H1 (cell line): ENCODE measurements at regions not wholly inside any gene's neighbourhood (a gene's known extent, or its start where the extent isn't known, plus 50 kb on each side); places are given as distances from the start of the nearest gene placed in this dataset.

ENCODE experiments used
- CTCF ChIA-PET: fragments of 300-600 bp; sonication (Branson Sonifier 250); formaldehyde crosslinking; loops from one replicate; lab custom pipeline; 2021; ENCODE audit not compliant: partially characterized antibody; lab: Charles Lee
- POLR2A ChIA-PET: fragments of 300-600 bp; sonication (Branson Sonifier 250); formaldehyde crosslinking; loops from one replicate; lab custom pipeline; 2021; ENCODE audit warnings: inconsistent platforms; ENCODE audit not compliant: partially characterized antibody; lab: Charles Lee
- DNase-seq, 2 experiments: peaks; one replicate each; pipeline versions ENCODE4 v3.0.0 to v3.0.0-alpha.2; 2010 to 2022; ENCODE audit warnings: low spot score in 2 of 2, low read depth in 1 of 2, mixed read lengths in 1 of 2
- FAIRE-seq: peaks from 2 replicates; lab custom pipeline; 2011; peaks lifted over from hg19 to GRCh38; lab: Jason Lieb, UNC
- H2AFZ ChIP-seq: 2 replicates; pipeline ENCODE4 v1.8.1; 2012; ENCODE audit warnings: low read length, inconsistent platforms
- H2AK5ac ChIP-seq: 2 replicates; pipeline ENCODE4 v1.6.1; 2013; ENCODE audit warnings: low read depth, low read length
- H2BK120ac ChIP-seq: replicated peaks from 2 replicates; pipeline ENCODE3; 2013; ENCODE audit warnings: low read depth, low read length, inconsistent platforms
- H2BK12ac ChIP-seq: 2 replicates; pipeline ENCODE4 v1.6.1; 2013; ENCODE audit warnings: low read depth, low read length
- H2BK15ac ChIP-seq: 2 replicates; pipeline ENCODE4 v1.6.1; 2013; ENCODE audit warnings: low read length
- H2BK20ac ChIP-seq: 2 replicates; pipeline ENCODE4 v1.6.1; 2013; ENCODE audit warnings: low read length
- H2BK5ac ChIP-seq: 2 replicates; pipeline ENCODE4 v1.6.1; 2013; ENCODE audit warnings: low read depth, low read length
- H3K14ac ChIP-seq: 2 replicates; pipeline ENCODE4 v1.6.1; 2013; ENCODE audit warnings: inconsistent platforms; ENCODE audit not compliant: insufficient read length
- H3K18ac ChIP-seq: 2 replicates; pipeline ENCODE4 v1.6.1; 2013; ENCODE audit warnings: low read length; ENCODE audit errors: extremely low read depth
- H3K23ac ChIP-seq: 2 replicates; pipeline ENCODE4 v1.6.1; 2013; ENCODE audit warnings: inconsistent platforms; ENCODE audit not compliant: insufficient read length
- H3K23me2 ChIP-seq: 2 replicates; pipeline ENCODE4 v1.6.1; 2013; ENCODE audit warnings: low read depth, low read length
- H3K27ac ChIP-seq: 2 replicates; pipeline ENCODE4 v1.6.1; 2011; ENCODE audit warnings: low read depth, low read length, inconsistent platforms
- H3K27me3 ChIP-seq, 4 experiments: replicated peaks in 1 of 4; 1 replicate in 1 of 4; 2 replicates in 3 of 4; pipeline versions ENCODE4 v1.6.1 to v1.8.1; 2011 to 2013; ENCODE audit warnings: low read length in 3 of 4, mild to moderate bottlenecking in 3 of 4, inconsistent platforms in 2 of 4, mixed read lengths in 2 of 4, moderate library complexity in 1 of 4; ENCODE audit not compliant: control insufficient read depth in 3 of 4, insufficient read depth in 3 of 4; ENCODE audit errors: extremely low read depth in 1 of 4
- H3K36me3 ChIP-seq, 4 experiments: 2 replicates each; pipeline versions ENCODE4 v1.6.1 to v1.8.1; 2011 to 2013; ENCODE audit warnings: mild to moderate bottlenecking in 4 of 4, low read length in 3 of 4, moderate library complexity in 2 of 4, control low read depth in 1 of 4, inconsistent platforms in 1 of 4; ENCODE audit not compliant: insufficient read depth in 4 of 4, control insufficient read depth in 2 of 4
- H3K4ac ChIP-seq: replicated peaks from 2 replicates; pipeline ENCODE3; 2013; ENCODE audit warnings: low read length, low read depth, mixed read lengths, inconsistent platforms; ENCODE audit not compliant: insufficient read length
- H3K4me1 ChIP-seq, 4 experiments: replicated peaks in 1 of 4; 1 replicate in 1 of 4; 2 replicates in 3 of 4; pipeline versions ENCODE4 v1.6.1 to v1.8.1; 2011 to 2013; ENCODE audit warnings: low read length in 3 of 4, inconsistent platforms in 2 of 4, mixed read lengths in 1 of 4; ENCODE audit not compliant: insufficient read depth in 4 of 4, control insufficient read depth in 3 of 4
- H3K4me2 ChIP-seq, 2 experiments: 2 replicates each; pipeline versions ENCODE4 v1.6.1 to v1.8.1; 2011 to 2013; ENCODE audit warnings: low read depth in 2 of 2, low read length in 2 of 2, control low read depth in 1 of 2, inconsistent platforms in 1 of 2, mild to moderate bottlenecking in 1 of 2; ENCODE audit not compliant: insufficient read depth in 1 of 2
- H3K4me3 ChIP-seq, 4 experiments: fragments of 200-600, 300-600 bp in 1 of 4; sonication (generic), shearing (Covaris generic), sonication (Bioruptor Twin) in 1 of 4; 2 replicates each; pipeline versions ENCODE4 v1.5.1 to v1.8.1; 2011 to 2016; ENCODE audit warnings: low read length in 4 of 4, low read depth in 3 of 4, control low read depth in 2 of 4, inconsistent platforms in 2 of 4, mild to moderate bottlenecking in 2 of 4, mixed read lengths in 1 of 4, moderate library complexity in 1 of 4; ENCODE audit not compliant: insufficient read depth in 2 of 4; ENCODE audit errors: extremely low read depth in 1 of 4
- H3K56ac ChIP-seq: replicated peaks from 2 replicates; pipeline ENCODE3; 2013; ENCODE audit warnings: low read depth, mild to moderate bottlenecking, mixed read lengths, low read length, inconsistent platforms; ENCODE audit not compliant: insufficient read length
- H3K79me1 ChIP-seq: 2 replicates; pipeline ENCODE4 v1.6.1; 2013; ENCODE audit warnings: low read depth, low read length, control low read depth
- H3K79me2 ChIP-seq, 2 experiments: 2 replicates each; pipeline versions ENCODE4 v1.6.1 to v1.8.1; 2012 to 2013; ENCODE audit warnings: low read length in 2 of 2, mild to moderate bottlenecking in 2 of 2, inconsistent platforms in 1 of 2; ENCODE audit not compliant: insufficient read depth in 2 of 2, control insufficient read depth in 1 of 2
- H3K9ac ChIP-seq, 4 experiments: replicated peaks in 1 of 4; 1 replicate in 1 of 4; 2 replicates in 3 of 4; pipeline versions ENCODE4 v1.6.1 to v1.8.1; 2011 to 2013; ENCODE audit warnings: low read depth in 3 of 4, low read length in 3 of 4, control low read depth in 2 of 4, mild to moderate bottlenecking in 2 of 4, moderate library complexity in 2 of 4, inconsistent platforms in 1 of 4; ENCODE audit errors: extremely low read depth in 1 of 4
- H3K9me3 ChIP-seq, 2 experiments: 2 replicates each; pipeline versions ENCODE4 v1.6.1 to v1.8.1; 2012 to 2013; ENCODE audit warnings: mild to moderate bottlenecking in 2 of 2, moderate library complexity in 2 of 2, control low read depth in 1 of 2, inconsistent platforms in 1 of 2, low read depth in 1 of 2, low read length in 1 of 2, mixed read lengths in 1 of 2; ENCODE audit not compliant: insufficient read depth in 2 of 2
- H4K20me1 ChIP-seq, 2 experiments: replicated peaks in 1 of 2; 2 replicates each; pipeline versions ENCODE3 to v1.8.1; 2011 to 2013; ENCODE audit warnings: inconsistent platforms in 2 of 2, low read length in 2 of 2, mild to moderate bottlenecking in 1 of 2; ENCODE audit not compliant: insufficient read depth in 2 of 2, control insufficient read depth in 1 of 2
- H4K5ac ChIP-seq: 2 replicates; pipeline ENCODE4 v1.6.1; 2013; ENCODE audit warnings: low read length, low read depth, mixed read lengths, inconsistent platforms; ENCODE audit not compliant: insufficient read length
- H4K8ac ChIP-seq: 2 replicates; pipeline ENCODE4 v1.8.0; 2013; ENCODE audit warnings: mild to moderate bottlenecking, moderate library complexity, low read length, inconsistent platforms; ENCODE audit not compliant: insufficient read depth; ENCODE audit errors: extremely low read depth
- H4K91ac ChIP-seq: replicated peaks from 2 replicates; pipeline ENCODE3; 2013; ENCODE audit warnings: low read length, mixed read lengths, inconsistent platforms; ENCODE audit not compliant: insufficient read length
- JUND ChIP-seq: IDR thresholded peaks from 2 replicates; pipeline ENCODE4 v1.6.1; 2011; ENCODE audit warnings: mild to moderate bottlenecking, improper control_type of control experiment, low read length
- SP4 ChIP-seq: IDR thresholded peaks from 2 replicates; pipeline ENCODE4 v1.6.1; 2012; ENCODE audit warnings: low read length, inconsistent platforms

GRCh38 chr4:15171725-15172124 is 169.4 kb downstream of the CPEB2 start:
- H3K4ac ChIP-seq = no peak overlapping the region
- H3K18ac ChIP-seq = no peak overlapping the region
- no peak overlapping the region for H4K8ac ChIP-seq
- peaks cover 0 to 2% (median 0%) of the 10 kb centered on the region in 4 experiments; a peak in 1 of 7 replicates for H3K4me1 ChIP-seq
- no peak overlapping the region for H3K14ac ChIP-seq
- no peaks in the 10 kb centered on the region for H3K23me2 ChIP-seq
- no peaks in the 10 kb centered on the region for H4K20me1 ChIP-seq
- no peak overlapping the region for H2BK5ac ChIP-seq
- H3K36me3 ChIP-seq = 0 out of 8 replicates have a peak, but pooled peaks cover 0 to 4% (median 0%) of the 10 kb centered on the region in 4 experiments
- no peak overlapping the region for H4K5ac ChIP-seq
- no peak overlapping the region for H3K4me3 ChIP-seq
- CTCF ChIA-PET = no interaction called here
- POLR2A ChIA-PET = no interaction called here
- no peak overlapping the region for H2AFZ ChIP-seq
- no peak overlapping the region for H2BK20ac ChIP-seq
- peaks cover 0 to 1% (median 0%) of the 10 kb centered on the region in 4 experiments; a peak in 1 of 7 replicates for H3K27me3 ChIP-seq
- no peak for TF ChIP-seq SP4
- no peak for TF ChIP-seq JUND
- DNase-seq (no peak), FAIRE-seq (no peak)
- no peak overlapping the region for H2BK15ac ChIP-seq
- peaks cover 5 to 8% of the 10 kb centered on the region in 2 experiments; a peak in 2 of 4 replicates for H3K9me3 ChIP-seq
- H4K91ac ChIP-seq = no peak overlapping the region
- no peak overlapping the region for H2BK12ac ChIP-seq
- no peak overlapping the region for H2AK5ac ChIP-seq
- no peak overlapping the region for H3K23ac ChIP-seq
- no peak overlapping the region for H3K56ac ChIP-seq
- H3K79me2 ChIP-seq = no peaks in the 10 kb centered on the region
- no peak overlapping the region for H3K27ac ChIP-seq
- H3K9ac ChIP-seq = no peak overlapping the region
- no peak overlapping the region for H2BK120ac ChIP-seq
- no peaks in the 10 kb centered on the region for H3K79me1 ChIP-seq
- H3K4me2 ChIP-seq = no peak overlapping the region
